H9 (cell line): ENCODE measurements at regions not wholly inside any gene's neighbourhood (a gene's known extent, or its start where the extent isn't known, plus 50 kb on each side); places are given as distances from the start of the nearest gene placed in this dataset.

Source experiments
- DNase-seq: peaks from one replicate; pipeline ENCODE4 v3.0.0-alpha.2; 2017
- H2AFZ ChIP-seq: one replicate; pipeline ENCODE4 v1.6.1; 2013; ENCODE audit warnings: mild to moderate bottlenecking, low read length, control low read depth, moderate library complexity
- H2AK5ac ChIP-seq: 2 replicates; pipeline ENCODE4 v1.6.1; 2013; ENCODE audit warnings: low read length, control low read depth, mixed read lengths; ENCODE audit not compliant: insufficient read length
- H2BK120ac ChIP-seq: one replicate; pipeline ENCODE4 v1.6.1; 2013; ENCODE audit warnings: low read depth, mild to moderate bottlenecking, low read length, control low read depth, inconsistent platforms; ENCODE audit not compliant: poor library complexity, severe bottlenecking
- H2BK12ac ChIP-seq: 2 replicates; pipeline ENCODE4 v1.6.1; 2013; ENCODE audit warnings: low read length, control low read depth, mixed read lengths, low read depth; ENCODE audit not compliant: insufficient read length
- H2BK15ac ChIP-seq: 2 replicates; pipeline ENCODE4 v1.6.1; 2013; ENCODE audit warnings: low read depth, low read length, control low read depth
- H2BK20ac ChIP-seq: one replicate; pipeline ENCODE4 v1.6.1; 2013; ENCODE audit warnings: low read depth, mild to moderate bottlenecking, low read length, control low read depth, inconsistent platforms; ENCODE audit not compliant: poor library complexity, severe bottlenecking
- H2BK5ac ChIP-seq: 2 replicates; pipeline ENCODE4 v1.6.1; 2013; ENCODE audit warnings: low read length, control low read depth, mixed read lengths; ENCODE audit not compliant: insufficient read length
- H3K14ac ChIP-seq: 2 replicates; pipeline ENCODE4 v1.6.1; 2013; ENCODE audit warnings: low read length, control low read depth; ENCODE audit not compliant: insufficient read depth
- H3K18ac ChIP-seq: 2 replicates; pipeline ENCODE4 v1.6.1; 2013; ENCODE audit warnings: low read depth, mild to moderate bottlenecking, mixed read lengths, low read length, control low read depth; ENCODE audit not compliant: insufficient read length
- H3K23ac ChIP-seq: 2 replicates; pipeline ENCODE4 v1.6.1; 2013; ENCODE audit warnings: low read length, control low read depth, mixed read lengths, low read depth; ENCODE audit not compliant: insufficient read length
- H3K23me2 ChIP-seq: 2 replicates; pipeline ENCODE4 v1.6.1; 2013; ENCODE audit warnings: low read depth, mild to moderate bottlenecking, mixed read lengths, low read length, control low read depth; ENCODE audit not compliant: insufficient read length, poor library complexity, severe bottlenecking
- H3K27ac ChIP-seq: 2 replicates; pipeline ENCODE4 v1.5.1; 2013; ENCODE audit warnings: low read length, control low read depth, mixed read lengths, low read depth; ENCODE audit not compliant: insufficient read length
- H3K27me3 ChIP-seq: 2 replicates; pipeline ENCODE4 v1.6.1; 2013; ENCODE audit warnings: low read length, control low read depth, inconsistent platforms; ENCODE audit not compliant: insufficient read depth
- H3K4ac ChIP-seq: 2 replicates; pipeline ENCODE4 v1.6.1; 2013; ENCODE audit warnings: low read depth, mild to moderate bottlenecking, control low read depth, inconsistent platforms, low read length, moderate library complexity
- H3K4me1 ChIP-seq: 2 replicates; pipeline ENCODE4 v1.6.1; 2013; ENCODE audit warnings: low read length, control low read depth, inconsistent platforms; ENCODE audit not compliant: insufficient read depth
- H3K4me2 ChIP-seq: 2 replicates; pipeline ENCODE4 v1.6.1; 2013; ENCODE audit warnings: low read length, control low read depth, mixed read lengths; ENCODE audit not compliant: insufficient read length, insufficient read depth
- H3K56ac ChIP-seq: 2 replicates; pipeline ENCODE4 v1.6.1; 2013; ENCODE audit warnings: low read depth, mild to moderate bottlenecking, mixed read lengths, low read length, control low read depth; ENCODE audit not compliant: insufficient read length
- H3K79me1 ChIP-seq: 2 replicates; pipeline ENCODE4 v1.6.1; 2013; ENCODE audit warnings: low read depth, mild to moderate bottlenecking, moderate library complexity, low read length, control low read depth, inconsistent platforms; ENCODE audit not compliant: insufficient read depth, poor library complexity, severe bottlenecking
- H3K79me2 ChIP-seq: 2 replicates; pipeline ENCODE4 v1.6.1; 2013; ENCODE audit warnings: low read length, control low read depth, inconsistent platforms; ENCODE audit not compliant: insufficient read depth
- H3K9ac ChIP-seq: 2 replicates; pipeline ENCODE4 v1.6.1; 2013; ENCODE audit warnings: low read length, control low read depth, mixed read lengths; ENCODE audit not compliant: insufficient read length; ENCODE audit errors: extremely low read depth
- H3K9me3 ChIP-seq: one replicate; pipeline ENCODE4 v1.6.1; 2013; ENCODE audit warnings: low read depth, low read length, inconsistent platforms; ENCODE audit not compliant: control insufficient read depth
- H3T11ph ChIP-seq: one replicate; pipeline ENCODE4 v1.6.1; 2013; ENCODE audit warnings: mild to moderate bottlenecking, low read length, control low read depth, inconsistent platforms
- H4K20me1 ChIP-seq: one replicate; pipeline ENCODE4 v1.6.1; 2013; ENCODE audit not compliant: control insufficient read depth, insufficient read length, insufficient read depth
- H4K5ac ChIP-seq: 2 replicates; pipeline ENCODE4 v1.6.1; 2013; ENCODE audit warnings: low read depth, mild to moderate bottlenecking, mixed read lengths, low read length, control low read depth; ENCODE audit not compliant: insufficient read length
- H4K8ac ChIP-seq: replicated peaks from 2 replicates; pipeline ENCODE4 v1.6.1; 2013; ENCODE audit warnings: low read length, control low read depth, mixed read lengths, low read depth; ENCODE audit not compliant: insufficient read length
- H4K91ac ChIP-seq: 2 replicates; pipeline ENCODE4 v1.6.1; 2013; ENCODE audit warnings: low read depth, mild to moderate bottlenecking, moderate library complexity, mixed read lengths, low read length, control low read depth; ENCODE audit not compliant: insufficient read length
- H3K27ac Mint-ChIP-seq, 3 experiments: 2 replicates in 2 of 3; 3 replicates in 1 of 3; pipeline ENCODE4 v1.8.0; 2020 to 2021; ENCODE audit warnings: mixed read lengths in 3 of 3, mild to moderate bottlenecking in 1 of 3, moderate library complexity in 1 of 3
- H3K27me3 Mint-ChIP-seq: 2 replicates; pipeline ENCODE4 v1.8.0; 2021; ENCODE audit warnings: low read depth, mild to moderate bottlenecking, moderate library complexity, mixed read lengths
- H3K36me3 Mint-ChIP-seq, 3 experiments: 2 replicates in 2 of 3; 3 replicates in 1 of 3; pipeline ENCODE4 v1.8.0; 2020 to 2021; ENCODE audit warnings: low read depth in 3 of 3, mixed read lengths in 3 of 3; ENCODE audit not compliant: insufficient read depth in 1 of 3
- H3K4me1 Mint-ChIP-seq, 2 experiments: 2 replicates each; pipeline ENCODE4 v1.8.0; 2020; ENCODE audit warnings: mixed read lengths in 2 of 2
- H3K4me3 Mint-ChIP-seq, 2 experiments: 2 replicates in 1 of 2; 3 replicates in 1 of 2; pipeline ENCODE4 v1.8.0; 2020 to 2021; ENCODE audit warnings: mild to moderate bottlenecking in 2 of 2, mixed read lengths in 2 of 2, moderate library complexity in 1 of 2
- H3K9me3 Mint-ChIP-seq, 2 experiments: 2 replicates in 1 of 2; 3 replicates in 1 of 2; pipeline ENCODE4 v1.8.0; 2020; ENCODE audit warnings: mild to moderate bottlenecking in 2 of 2, mixed read lengths in 2 of 2, moderate library complexity in 1 of 2
- WGBS: extraction: QIAGEN DNeasy Blood & Tissue Kit; methylation state at CpG from one replicate; pipeline ENCODE4 v1.1.7; 2013; ENCODE audit warnings: missing lambda C conversion rate, low lambda C conversion rate, mixed read lengths; ENCODE audit not compliant: insufficient read length; ENCODE audit errors: extremely low coverage; 5-methylcytosine and 5-hydroxymethylcytosine counted together
- TF ChIP-seq, protein P1 (sequence below): fragments of 200-600 bp; sonication (generic); conservative IDR thresholded peaks from 3 replicates; pipeline ENCODE4 v1.8.0; 2021; ENCODE audit warnings: antibody characterized with exemption, mild to moderate bottlenecking

DNA sequence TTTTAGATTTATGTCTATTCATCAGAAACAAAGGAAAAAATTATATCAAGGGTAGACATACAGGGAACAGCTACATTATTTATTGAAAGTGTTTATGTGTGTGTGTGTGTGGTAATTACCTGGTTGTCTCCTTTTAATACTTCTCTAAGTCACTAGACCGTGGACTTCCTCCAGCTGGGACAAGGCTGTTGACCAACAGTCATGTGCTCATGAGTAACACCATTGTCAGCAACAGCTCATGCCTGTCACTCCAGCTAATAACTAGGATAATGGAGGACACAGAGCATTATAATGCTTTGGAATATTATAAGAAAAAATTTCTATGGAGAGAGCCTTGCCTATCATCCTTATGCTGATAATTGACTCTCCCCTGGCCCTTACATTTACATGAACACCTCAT lies 125.3 kb upstream of the SALL1 start:
- no peak overlapping the region for H3K27ac ChIP-seq
- H3K27ac Mint-ChIP-seq: no peak overlapping the region
- no peak overlapping the region for H2AK5ac ChIP-seq
- H3K18ac ChIP-seq: no peak overlapping the region
- H2BK20ac ChIP-seq: no peak overlapping the region
- no peaks in the 10 kb centered on the region for H4K20me1 ChIP-seq
- no peak overlapping the region for H3K4ac ChIP-seq
- peaks cover 0 to 3% of the 10 kb centered on the region in 2 experiments; a peak in 1 of 4 replicates for H3K4me1 Mint-ChIP-seq
- no peak overlapping the region for H3K56ac ChIP-seq
- no peak overlapping the region for H2AFZ ChIP-seq
- H4K5ac ChIP-seq: no peak overlapping the region
- no peak overlapping the region for H3K9ac ChIP-seq
- H2BK12ac ChIP-seq: no peak overlapping the region
- no CpG with 5 or more reads among the region's 1 CpG for WGBS
- H3K4me1 ChIP-seq: no peaks in the 10 kb centered on the region
- H3K9me3 Mint-ChIP-seq: peaks cover 8 to 10% of the 10 kb centered on the region in 2 experiments; a peak in 4 of 5 replicates
- DNase-seq: no peak
- no peak overlapping the region for H3K4me2 ChIP-seq
- TF ChIP-seq, protein P1, sequence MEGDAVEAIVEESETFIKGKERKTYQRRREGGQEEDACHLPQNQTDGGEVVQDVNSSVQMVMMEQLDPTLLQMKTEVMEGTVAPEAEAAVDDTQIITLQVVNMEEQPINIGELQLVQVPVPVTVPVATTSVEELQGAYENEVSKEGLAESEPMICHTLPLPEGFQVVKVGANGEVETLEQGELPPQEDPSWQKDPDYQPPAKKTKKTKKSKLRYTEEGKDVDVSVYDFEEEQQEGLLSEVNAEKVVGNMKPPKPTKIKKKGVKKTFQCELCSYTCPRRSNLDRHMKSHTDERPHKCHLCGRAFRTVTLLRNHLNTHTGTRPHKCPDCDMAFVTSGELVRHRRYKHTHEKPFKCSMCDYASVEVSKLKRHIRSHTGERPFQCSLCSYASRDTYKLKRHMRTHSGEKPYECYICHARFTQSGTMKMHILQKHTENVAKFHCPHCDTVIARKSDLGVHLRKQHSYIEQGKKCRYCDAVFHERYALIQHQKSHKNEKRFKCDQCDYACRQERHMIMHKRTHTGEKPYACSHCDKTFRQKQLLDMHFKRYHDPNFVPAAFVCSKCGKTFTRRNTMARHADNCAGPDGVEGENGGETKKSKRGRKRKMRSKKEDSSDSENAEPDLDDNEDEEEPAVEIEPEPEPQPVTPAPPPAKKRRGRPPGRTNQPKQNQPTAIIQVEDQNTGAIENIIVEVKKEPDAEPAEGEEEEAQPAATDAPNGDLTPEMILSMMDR: no peak
- no peaks in the 10 kb centered on the region for H3K27me3 ChIP-seq
- H3K79me2 ChIP-seq: no peaks in the 10 kb centered on the region
- no peak overlapping the region for H3K4me3 Mint-ChIP-seq
- no peak overlapping the region for H4K91ac ChIP-seq
- H3K14ac ChIP-seq: no peak overlapping the region
- H2BK15ac ChIP-seq: no peak overlapping the region
- no peaks in the 10 kb centered on the region for H3K27me3 Mint-ChIP-seq
- no peak overlapping the region for H4K8ac ChIP-seq
- H2BK5ac ChIP-seq: no peak overlapping the region
- no peak overlapping the region for H3T11ph ChIP-seq
- H3K23ac ChIP-seq: no peak overlapping the region
- H3K9me3 ChIP-seq: no peaks in the 10 kb centered on the region
- H3K36me3 Mint-ChIP-seq: peaks cover 2 to 7% (median 5%) of the 10 kb centered on the region in 3 experiments; a peak in 3 of 7 replicates
- H2BK120ac ChIP-seq: no peak overlapping the region
- no peaks in the 10 kb centered on the region for H3K79me1 ChIP-seq
- H3K23me2 ChIP-seq: no peaks in the 10 kb centered on the region
